ENCODE measurements at regions not wholly inside any gene's neighbourhood (a gene's known extent, or its start where the extent isn't known, plus 50 kb on each side); places are given as distances from the start of the nearest gene placed in this dataset.

DNA sequence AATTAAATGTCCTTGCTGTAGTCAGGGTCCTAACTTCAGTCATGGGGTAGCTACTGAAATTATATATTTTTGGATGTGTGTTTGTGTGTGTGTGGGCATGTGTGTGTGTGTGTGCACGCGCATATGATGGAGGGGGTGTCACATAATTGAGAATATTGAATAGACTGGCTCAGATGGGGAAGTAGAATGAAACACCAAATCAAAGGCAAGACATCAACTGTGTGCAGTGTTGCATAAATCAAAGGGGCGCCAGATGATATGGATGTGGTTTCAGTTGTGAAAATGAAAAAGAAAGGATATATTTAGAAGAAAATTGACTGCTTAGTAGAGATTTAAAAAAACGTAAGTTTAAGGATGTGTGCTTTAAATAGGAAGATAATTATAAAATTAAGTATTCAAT, 144.2 kb upstream of the CEP162 start:
- Mint-ChIP-seq H3K4me1 (no peaks in the 10 kb centered on the region), H3K27ac (no peak overlapping the region), H3K36me3 (no peaks in the 10 kb centered on the region), H3K9me3 (peaks cover 11% of the 10 kb centered on the region), H3K27me3 (ENCODE audit: low read depth) (peaks cover 8% of the 10 kb centered on the region), H3K4me3 (no peak overlapping the region)
- DNase-seq (ENCODE audit: low spot score in 2 of 2, unreplicated experiment in 2 of 2): no peak
- TF ChIP-seq, protein P1, sequence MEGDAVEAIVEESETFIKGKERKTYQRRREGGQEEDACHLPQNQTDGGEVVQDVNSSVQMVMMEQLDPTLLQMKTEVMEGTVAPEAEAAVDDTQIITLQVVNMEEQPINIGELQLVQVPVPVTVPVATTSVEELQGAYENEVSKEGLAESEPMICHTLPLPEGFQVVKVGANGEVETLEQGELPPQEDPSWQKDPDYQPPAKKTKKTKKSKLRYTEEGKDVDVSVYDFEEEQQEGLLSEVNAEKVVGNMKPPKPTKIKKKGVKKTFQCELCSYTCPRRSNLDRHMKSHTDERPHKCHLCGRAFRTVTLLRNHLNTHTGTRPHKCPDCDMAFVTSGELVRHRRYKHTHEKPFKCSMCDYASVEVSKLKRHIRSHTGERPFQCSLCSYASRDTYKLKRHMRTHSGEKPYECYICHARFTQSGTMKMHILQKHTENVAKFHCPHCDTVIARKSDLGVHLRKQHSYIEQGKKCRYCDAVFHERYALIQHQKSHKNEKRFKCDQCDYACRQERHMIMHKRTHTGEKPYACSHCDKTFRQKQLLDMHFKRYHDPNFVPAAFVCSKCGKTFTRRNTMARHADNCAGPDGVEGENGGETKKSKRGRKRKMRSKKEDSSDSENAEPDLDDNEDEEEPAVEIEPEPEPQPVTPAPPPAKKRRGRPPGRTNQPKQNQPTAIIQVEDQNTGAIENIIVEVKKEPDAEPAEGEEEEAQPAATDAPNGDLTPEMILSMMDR (IDR thresholded peaks at IDR 0.05; ENCODE audit: unreplicated experiment): no peak

DNA sequence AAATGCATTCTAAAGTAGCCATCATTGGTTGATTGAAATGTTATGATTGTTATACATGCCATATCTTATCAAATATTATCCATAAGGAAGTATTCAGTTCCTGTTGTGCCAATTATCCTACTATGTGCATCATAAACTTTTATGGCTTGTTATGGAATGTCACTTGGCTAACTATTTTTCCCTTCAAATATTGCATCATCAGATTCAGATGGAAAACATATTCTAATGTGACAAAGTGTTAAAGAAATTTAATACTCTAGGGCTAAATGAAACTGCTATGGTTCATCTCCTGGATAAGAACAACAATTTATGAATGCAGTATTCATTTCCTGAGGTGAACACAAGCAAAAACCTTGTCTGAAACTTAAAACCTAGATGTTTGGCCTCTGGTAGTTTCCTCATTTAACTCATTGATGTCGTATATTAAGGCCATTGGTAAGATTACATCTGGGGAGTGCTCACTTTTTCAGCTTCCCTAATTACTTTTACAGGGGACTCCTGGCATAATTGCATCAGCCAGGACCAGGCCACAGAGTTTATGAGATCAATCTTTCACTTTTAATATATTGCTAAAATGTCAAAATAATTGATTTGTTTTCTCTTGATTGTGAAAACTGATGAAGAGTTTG, 134.9 kb upstream of the CEP162 start:
- DNase-seq (ENCODE audit: low spot score in 2 of 2, unreplicated experiment in 2 of 2): no peak
- H3K27me3 Mint-ChIP-seq (ENCODE audit: low read depth): peaks cover 13% of the 10 kb centered on the region
- no peaks in the 10 kb centered on the region for H3K9me3 Mint-ChIP-seq
- peaks cover 6% of the 10 kb centered on the region for H3K4me1 Mint-ChIP-seq
- no peaks in the 10 kb centered on the region for H3K36me3 Mint-ChIP-seq
- H3K27ac Mint-ChIP-seq: no peak overlapping the region
- H3K4me3 Mint-ChIP-seq: no peak overlapping the region
- TF ChIP-seq, protein P1 (IDR thresholded peaks at IDR 0.05; ENCODE audit: unreplicated experiment): no peak

DNA sequence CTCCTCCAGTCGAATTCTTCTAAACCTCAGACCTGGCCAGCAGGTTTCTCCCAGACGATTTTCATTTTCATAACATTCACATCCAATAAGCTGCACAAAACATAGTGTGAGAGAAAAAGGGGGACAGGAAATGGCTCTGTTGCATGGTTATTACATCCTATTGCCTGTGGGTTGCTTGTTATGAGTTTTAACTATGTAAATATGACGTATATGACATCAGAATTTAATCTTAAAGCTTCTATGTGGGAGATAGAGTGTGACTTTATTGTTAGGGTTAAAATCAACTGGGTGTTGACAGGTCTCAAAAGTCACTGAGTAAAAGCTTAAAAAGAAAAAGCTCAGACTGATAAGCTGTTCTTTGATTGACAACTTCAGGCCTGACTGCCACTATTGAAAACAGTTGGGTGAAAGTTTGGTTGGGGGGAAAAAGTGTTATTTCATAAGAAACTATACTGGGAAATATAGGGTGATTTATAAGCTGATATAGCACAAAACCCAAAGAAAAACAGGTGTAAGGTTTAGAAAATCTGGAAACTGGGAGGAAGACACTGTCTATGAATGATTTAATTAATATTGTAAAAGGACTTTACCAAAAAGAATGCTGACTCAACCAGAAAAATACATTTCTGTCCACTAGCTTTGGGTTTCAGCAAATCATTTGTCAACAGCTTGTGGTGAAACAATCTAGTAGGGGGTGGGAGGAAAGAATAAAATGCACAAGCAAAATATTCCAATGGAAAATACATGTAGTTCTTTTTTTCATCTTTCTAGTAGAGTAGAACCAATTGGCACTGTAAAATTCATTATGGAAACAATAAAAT, 134.1 kb upstream of the CEP162 start:
- peaks cover 6% of the 10 kb centered on the region for H3K4me1 Mint-ChIP-seq
- H3K4me3 Mint-ChIP-seq: no peak overlapping the region
- TF ChIP-seq, protein P1 (IDR thresholded peaks at IDR 0.05; ENCODE audit: unreplicated experiment): no peak
- H3K27ac Mint-ChIP-seq: no peak overlapping the region
- H3K9me3 Mint-ChIP-seq: no peaks in the 10 kb centered on the region
- no peaks in the 10 kb centered on the region for H3K36me3 Mint-ChIP-seq
- no peak for DNase-seq (ENCODE audit: low spot score in 2 of 2, unreplicated experiment in 2 of 2)
- H3K27me3 Mint-ChIP-seq (ENCODE audit: low read depth): peaks cover 20% of the 10 kb centered on the region

DNA sequence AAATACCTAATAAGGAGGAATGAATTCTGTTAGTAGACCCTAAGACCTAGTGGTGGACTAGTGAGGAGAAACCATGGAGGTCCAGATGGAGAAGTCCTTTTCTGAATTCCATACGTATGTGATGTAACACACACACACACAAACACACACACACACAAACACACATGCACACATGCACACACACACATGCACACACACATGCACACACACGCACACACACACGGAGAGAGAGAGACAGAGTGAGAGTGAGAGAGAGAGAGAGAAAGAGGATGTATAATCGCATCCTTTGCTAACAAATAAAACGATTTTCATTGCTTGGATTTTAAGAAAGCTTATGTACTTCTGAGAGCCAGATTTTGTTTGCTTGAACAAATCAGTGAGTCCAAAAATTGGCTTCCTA, 132.6 kb upstream of the CEP162 start:
- Mint-ChIP-seq H3K27ac (no peak overlapping the region), H3K4me1 (peaks cover 6% of the 10 kb centered on the region), H3K27me3 (ENCODE audit: low read depth) (peaks cover 27% of the 10 kb centered on the region), H3K9me3 (peaks cover 3% of the 10 kb centered on the region), H3K4me3 (no peak overlapping the region), H3K36me3 (no peaks in the 10 kb centered on the region)
- DNase-seq (ENCODE audit: low spot score in 2 of 2, unreplicated experiment in 2 of 2): no peak
- TF ChIP-seq, protein P1 (IDR thresholded peaks at IDR 0.05; ENCODE audit: unreplicated experiment): no peak

DNA sequence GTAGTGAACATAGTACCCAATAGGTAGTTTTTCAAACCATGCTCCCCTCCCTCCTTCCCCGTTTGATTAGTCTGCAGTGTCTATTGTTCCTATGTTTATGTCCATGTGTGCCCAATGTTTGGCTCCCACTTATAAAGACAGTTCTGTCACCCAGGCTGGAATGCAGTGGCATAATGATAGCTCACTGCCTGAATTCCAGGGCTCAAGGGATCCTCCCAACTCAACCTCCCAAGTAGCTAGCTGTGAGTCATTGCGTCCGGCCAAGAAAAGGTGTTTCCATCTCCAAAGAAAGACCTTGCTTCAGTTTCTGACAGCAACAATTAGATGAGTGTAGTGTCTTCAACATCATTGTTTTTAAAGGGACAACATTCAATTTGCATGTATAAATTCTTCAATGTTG, 131.1 kb upstream of the CEP162 start:
- H3K36me3 Mint-ChIP-seq: no peaks in the 10 kb centered on the region
- no peak overlapping the region for H3K27ac Mint-ChIP-seq
- H3K4me3 Mint-ChIP-seq: no peak overlapping the region
- peaks cover 27% of the 10 kb centered on the region for H3K27me3 Mint-ChIP-seq (ENCODE audit: low read depth)
- no peak for DNase-seq (ENCODE audit: low spot score in 2 of 2, unreplicated experiment in 2 of 2)
- peaks cover 4% of the 10 kb centered on the region for H3K9me3 Mint-ChIP-seq
- TF ChIP-seq, protein P1 (IDR thresholded peaks at IDR 0.05; ENCODE audit: unreplicated experiment): no peak
- peaks cover 12% of the 10 kb centered on the region for H3K4me1 Mint-ChIP-seq

Data from mesothelial cell of epicardium (in vitro differentiated cells).